HG02571 (cell line): ENCODE measurements at regions not wholly inside any gene's neighbourhood (a gene's known extent, or its start where the extent isn't known, plus 50 kb on each side); places are given as distances from the start of the nearest gene placed in this dataset.

Experiments
- ATAC-seq: cut with Tn5 transposase; IDR thresholded peaks from one replicate; pipeline ENCODE4 v1.9.1; 2021; ENCODE audit warnings: mild to moderate bottlenecking, moderate library complexity; ENCODE audit not compliant: unreplicated experiment

DNA sequence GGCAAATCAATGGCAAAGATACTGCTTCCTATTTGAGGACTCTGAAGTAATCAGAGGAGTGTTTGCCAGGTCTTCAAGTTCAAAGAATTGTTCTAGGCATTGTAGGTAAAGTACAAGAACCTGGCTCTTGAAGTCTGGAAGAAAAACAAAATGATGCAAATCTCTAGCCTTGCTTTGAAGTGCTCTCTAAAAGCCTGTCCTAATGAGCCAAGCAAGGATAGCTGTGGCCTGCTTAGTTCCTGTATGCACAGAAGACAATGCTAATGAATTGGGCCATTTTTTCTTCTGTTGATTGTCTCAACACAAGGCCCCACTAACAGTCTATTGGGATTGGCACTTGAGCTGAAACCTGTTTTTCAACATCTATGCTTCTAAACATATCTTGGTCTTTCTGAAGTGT is 165.0 kb upstream of the POU3F2 start:
- ATAC-seq: no peak

DNA sequence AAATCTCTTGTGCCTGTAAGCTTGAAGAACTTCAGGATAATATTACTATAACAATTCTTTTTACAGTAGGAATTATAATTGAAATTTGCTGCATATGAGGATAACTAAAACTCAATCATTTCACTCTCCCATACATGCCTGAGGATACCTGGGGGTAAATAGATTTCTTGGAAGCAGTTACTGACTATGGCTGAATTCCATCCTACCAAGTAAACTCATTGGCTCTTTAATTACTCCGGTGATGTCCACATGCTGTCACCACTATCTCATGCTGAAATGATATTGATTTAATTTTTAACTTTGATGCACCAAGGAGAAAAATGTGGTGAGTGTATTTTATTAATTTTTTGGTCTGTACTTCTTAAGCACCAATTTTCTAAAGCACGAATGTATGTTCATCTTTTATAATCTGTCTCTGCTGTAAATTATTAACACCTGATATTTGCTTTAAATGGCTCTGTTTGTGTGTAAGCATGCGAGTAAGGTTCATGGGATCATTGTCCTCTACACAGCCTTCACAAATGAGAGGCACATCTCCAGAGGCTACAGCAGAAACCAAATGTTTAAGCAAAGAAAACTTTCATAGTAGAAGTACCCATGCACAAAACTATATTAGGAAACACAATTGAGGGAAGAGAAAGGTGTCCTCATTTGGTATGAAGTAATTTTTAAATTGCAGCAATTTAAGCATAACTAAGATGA is 164.2 kb upstream of the POU3F2 start:
- no peak for ATAC-seq

DNA sequence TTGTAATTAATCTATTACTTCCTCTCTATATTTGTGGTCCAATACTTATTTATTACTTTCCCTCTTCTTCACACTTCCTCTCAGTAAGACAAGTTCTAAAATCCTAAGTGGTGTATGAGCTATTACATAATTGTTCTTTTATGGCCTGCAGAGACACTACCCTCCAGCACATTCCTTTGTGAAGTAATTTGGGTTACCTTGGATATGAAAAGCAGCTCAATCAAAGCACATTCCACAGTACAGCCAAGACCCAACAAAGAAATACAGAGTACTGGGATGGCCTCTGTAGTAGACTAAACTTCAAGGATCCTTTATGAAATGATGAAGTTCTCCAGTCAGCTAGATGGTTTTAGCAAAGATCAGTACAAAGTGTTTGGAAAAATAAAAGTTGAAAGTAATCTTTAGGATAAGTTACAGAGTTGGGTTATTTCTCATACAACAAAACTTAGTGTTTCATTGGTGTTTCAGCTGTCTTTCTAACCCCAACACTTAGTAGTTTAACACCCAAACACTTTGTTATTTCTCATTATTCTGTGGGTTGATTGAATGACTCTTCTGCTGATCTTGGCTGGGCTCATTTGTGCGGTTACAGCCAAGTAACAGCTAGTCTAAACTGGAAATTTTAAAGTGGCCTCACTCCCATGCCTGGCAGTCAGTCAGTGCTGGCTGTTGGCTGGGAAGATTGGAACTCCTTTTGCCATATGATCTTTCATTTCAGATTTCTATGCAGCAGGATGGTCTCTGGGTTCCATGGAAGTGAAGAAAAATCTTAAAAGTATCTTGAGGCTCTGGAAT is 161.5 kb upstream of the POU3F2 start:
- ATAC-seq: no peak

DNA sequence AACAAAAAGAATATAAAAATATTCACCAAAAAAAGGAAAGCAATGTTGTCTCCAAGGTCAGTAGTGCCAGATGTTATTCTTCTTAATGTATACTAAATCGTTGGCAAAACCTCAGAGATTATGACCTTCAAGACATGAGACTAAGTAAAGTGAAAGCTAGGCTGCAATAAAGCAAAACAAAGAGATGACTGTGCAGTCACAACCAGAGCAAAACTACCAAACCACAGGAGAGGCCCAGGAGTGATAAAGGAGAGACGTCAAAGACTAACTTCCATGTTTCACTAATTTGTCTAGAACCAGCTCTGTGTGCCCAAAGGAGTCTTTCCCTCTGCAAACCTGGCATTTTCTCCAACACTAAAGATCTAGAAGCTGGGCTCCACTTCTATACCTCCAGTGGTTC is 155.9 kb upstream of the POU3F2 start:
- no peak for ATAC-seq

DNA sequence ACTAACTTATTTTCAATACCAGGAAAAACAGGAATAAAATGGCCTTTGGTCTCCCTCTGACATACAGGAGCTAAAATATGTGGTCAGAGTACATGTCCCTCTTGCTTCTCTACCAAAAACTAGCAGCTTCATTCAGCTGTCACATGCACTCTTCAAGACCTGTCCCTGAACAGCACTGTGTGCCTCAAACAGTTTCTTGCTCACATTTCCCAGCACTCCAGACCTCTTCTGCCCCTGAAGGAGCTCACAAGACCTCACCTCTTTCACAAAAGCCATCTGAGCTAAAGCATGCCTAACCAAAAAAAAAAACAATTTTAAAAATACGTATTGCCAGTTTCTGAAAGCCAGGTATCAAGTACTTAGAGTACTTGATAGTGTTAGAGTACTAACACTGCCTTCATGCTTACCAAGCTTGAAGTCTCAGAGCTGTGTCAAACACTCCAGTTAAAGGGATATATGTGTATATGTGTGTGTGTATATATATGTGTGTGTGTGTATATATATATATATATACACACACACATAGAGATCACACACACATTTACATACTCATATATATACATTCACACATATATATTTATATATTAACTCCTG is 148.3 kb upstream of the POU3F2 start:
- no peak for ATAC-seq

DNA sequence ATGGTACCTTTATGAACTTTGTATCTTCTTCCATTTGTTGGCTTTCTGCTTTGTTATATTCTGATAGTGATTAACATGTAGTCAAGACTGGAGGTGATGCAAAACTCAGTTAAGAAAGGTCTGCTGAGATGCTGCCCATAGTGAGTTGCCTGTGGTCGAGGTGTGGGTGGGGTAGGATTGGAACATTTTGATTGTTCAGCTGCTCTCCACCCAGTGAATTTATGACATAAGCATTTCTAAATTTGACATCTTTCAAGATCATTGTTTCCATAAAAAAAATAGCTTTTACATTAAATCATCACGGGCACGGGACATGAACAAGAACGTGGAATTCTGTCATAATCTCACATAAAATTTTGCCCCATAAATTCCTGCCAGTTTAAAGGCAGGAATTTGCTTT is 146.6 kb upstream of the POU3F2 start:
- no peak for ATAC-seq

DNA sequence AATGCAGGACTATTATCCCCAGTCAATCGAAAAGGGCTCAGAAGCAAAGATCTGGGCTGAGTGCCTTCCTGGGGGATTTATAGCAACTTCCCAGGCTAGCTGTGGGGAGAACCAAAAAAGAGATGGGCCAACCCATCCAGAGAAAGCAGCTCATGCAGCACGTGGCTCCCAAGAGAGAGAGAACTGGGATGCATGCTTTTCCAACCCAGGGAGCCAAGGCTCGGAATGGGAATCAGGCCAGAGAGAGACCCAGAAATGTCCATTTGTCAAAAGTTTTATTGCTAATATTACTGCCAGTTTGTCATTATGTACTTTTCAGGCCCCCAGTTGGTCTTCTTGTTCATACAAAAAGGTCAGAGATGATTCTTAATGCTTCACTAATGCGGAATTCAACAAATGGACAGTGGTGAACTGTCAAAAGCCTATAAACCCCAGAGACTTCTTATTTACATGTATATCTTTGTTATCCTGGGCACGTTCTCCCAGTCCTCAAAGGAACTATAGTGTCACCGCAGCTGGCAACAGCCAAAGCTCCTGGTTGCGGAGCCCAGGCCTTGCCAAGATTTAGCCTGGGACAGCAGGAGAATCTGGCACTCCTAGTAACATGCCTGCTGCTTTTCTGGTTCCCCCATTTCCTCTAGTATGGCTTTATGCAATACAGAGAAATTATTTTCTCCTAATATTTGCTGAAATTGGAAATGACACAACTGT is 139.1 kb upstream of the POU3F2 start:
- ATAC-seq: no peak

DNA sequence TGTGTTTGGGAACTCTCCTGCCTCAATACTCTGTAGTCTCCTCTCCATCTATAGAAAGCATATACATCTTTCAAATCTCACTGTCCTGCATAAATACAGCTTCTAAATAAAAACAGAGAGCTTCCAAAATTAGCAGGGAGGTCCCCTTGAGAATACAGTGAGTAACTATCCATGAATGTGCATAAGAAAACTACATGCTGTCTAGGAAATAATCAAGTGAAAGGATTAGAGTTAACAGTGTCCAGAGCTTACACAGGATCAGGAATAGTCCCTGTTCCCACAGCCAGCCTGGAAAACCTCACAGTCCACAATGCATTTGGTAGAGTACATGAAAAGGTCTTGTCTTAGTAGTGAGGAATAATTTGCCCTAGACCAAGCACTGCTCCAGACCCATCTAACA is 123.0 kb upstream of the POU3F2 start:
- ATAC-seq: no peak

DNA sequence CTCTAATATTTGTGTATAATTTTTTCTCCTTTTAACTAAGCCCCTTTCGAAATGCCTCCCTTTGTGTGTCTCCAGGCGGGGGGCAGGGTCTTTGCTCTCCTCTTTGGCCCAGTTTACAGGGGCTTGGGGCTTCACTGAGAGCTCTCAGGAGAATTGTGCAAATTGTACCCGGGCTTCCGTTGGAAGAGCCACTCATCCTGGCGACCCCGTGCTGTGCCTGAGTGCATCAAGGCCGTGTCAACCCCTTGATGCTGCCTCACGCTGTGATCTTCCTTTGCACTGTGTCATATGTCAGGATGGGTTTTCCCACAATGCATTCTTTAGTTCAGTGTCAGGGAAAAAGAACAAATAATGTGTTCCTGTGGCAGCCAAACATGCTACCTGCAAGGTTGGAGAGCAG is 118.0 kb upstream of the POU3F2 start:
- no peak for ATAC-seq

DNA sequence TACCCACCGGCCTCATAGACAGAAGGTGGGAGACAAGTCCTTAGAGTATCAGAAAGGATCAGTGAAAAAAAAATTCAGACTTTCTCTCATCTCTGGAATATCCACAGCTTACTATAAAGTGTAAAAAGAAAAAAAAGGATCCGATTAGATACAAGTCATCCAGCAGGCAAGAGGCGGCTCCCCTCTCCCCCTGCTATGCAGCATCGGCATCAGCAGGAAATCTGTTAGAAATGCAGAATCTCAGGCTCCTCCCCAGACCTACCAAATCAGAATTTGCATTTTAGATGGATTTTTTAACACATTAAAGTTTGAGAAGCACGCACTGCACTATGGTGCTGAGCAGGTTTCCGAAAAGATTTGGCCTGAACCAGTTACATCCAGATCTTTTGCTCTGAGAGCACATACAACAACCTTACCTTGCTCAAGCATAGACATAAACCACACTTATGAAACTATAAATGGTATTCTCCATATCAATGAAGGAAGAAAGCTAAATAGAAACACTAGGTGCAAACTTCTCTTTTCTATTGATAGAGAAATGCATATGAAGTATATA is 117.0 kb upstream of the POU3F2 start:
- no peak for ATAC-seq

DNA sequence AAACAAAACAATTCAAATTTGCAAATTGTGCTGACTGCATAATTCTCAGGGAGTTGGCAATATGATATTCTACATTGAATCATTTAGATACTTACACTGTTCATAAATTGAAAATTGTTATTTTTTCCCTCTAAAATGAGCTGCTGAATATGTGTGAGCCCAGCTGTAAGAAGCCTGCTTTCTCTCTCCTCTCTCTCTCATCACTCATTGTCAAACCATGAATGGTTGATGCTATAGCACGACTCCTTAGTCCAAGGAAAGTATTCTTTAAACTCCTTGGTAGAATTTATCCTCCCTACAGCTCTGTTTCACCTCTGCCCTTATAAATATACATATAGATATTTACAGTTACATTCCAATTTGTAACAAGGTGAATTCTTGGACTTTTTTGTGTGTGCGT is 116.4 kb upstream of the POU3F2 start:
- no peak for ATAC-seq

DNA sequence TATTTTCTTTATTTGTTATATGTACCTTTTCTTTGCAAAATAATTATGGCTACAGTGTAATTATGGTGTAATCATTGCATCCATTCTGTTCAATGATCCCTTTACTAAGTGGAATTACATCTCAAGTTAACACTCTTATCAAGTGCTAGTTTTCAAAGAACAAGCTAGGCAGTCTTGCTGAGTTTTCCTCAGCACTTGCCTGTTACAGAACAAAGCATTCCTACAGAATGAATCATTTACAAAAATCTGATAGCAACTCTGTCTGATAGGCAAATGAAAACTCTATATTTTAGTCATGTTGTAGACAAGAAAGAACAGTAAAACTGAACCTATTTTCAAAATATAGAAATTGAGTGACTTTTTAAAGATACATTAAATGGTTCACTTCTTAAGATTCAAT is 109.8 kb upstream of the POU3F2 start:
- no peak for ATAC-seq

DNA sequence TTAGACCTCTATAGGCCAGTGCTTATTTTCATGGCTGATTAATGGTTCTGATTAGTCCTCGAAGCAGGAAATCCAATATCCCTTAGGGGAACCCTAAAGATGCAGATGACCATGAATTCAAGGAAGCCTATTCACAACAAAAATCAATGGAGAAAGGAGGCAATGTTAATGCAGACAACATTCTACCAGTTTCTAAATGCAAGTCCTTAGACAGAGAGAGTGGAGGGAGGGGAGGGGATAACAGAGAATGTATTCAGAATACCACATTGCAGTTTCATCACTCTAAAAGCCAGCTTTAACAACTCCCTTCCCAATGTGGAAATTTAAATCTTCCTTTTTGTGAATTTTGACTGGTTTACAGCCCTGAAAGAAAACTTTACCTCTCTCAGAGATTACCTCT is 87.1 kb upstream of the POU3F2 start:
- no peak for ATAC-seq

DNA sequence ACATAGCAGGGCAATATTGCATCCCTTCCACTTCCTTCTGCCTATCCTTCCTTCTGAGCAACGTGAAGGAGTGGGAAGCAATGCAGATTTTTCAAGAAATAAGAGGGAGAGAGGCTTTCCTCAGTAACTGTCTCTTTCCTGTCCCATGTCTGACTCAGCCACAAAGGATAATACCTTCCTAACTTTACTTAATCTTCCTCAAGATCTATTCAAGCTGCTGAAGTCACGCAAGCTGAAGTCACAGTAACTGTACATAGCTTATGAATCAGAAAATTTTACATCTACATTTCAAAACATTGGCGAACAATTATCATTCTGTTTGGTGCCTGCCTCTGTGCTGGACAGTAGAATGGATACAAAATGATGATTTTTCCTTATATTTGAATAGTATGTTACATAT is 86.4 kb upstream of the POU3F2 start:
- no peak for ATAC-seq

DNA sequence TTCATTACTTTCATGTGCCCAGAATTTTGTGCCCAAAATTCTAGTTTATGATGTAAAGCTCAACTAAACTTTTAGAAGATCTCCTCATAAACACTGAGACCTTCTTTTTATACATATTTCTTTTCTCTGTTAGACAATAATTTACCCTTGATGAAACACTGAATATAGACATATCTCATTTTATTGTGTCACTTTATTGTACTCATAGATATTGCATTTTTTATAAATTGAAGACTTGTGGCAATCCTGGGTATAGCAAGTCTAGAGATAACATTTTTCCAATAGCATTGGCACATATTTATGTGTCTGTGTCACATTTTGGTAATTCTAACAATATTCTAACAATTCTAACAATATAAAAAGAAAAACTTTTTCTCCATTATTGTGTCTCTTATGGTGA is 74.9 kb upstream of the POU3F2 start:
- no peak for ATAC-seq

DNA sequence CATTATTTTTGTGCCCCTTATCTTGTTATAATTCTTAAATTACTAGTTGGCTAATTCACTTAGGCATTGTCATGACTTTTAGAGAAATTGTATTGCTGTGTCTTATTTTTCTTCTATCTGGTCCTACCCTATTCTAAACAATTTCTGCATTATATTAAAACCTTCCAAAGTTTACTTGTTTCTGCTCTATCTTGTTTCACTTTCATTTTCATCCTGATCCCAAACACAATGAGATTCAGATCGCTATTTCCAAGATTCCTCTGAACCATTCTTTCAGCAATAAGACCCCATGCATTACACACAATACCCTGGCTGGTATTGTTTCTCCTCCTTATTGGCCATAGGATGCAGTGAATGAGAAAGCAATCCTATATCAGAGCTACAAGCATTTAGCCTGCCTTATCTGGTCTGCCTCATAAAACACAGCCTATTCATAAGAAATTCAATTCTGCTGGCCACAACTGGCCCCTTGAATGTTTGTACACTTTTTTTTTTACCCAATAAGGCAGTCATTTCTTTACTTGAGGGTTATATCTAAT is 69.9 kb upstream of the POU3F2 start:
- ATAC-seq: no peak

DNA sequence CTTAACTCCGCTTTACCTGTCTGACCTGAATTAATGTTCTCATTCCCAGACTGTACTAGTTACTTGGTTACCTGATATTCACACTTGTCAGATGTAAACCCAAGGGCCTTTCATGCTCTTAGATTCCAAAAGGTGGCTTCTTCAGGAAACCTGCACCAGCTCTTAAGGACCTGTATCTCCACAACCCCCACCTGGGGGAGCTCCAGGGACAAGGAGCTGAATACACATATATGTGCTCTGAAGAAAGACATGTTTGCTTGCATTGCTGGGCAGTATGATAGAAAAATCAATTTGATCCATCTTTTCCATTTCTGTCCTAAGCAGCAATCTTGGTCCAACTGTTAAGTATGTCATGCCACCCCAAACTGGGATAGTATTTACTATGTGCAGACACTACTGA is 64.8 kb upstream of the POU3F2 start:
- no peak for ATAC-seq

DNA sequence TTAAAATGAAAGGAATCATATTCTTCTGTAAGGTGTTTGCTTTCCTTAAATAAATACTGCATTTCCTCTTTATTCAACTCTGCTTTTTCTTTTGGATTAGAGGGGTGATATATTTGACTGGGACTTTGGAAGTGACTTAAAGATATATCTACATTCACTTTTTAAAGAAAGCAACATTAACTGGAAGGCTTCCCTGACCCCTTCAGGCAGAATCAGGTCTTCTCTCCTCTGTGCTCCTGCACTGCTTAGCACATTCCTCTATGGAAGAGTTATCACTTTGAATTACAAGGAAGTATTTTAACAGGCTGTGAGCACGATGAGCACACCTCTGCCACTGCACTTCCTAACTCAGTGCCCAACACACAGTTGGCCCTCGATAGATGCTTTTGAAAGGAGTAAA is 59.2 kb upstream of the POU3F2 start:
- no peak for ATAC-seq

DNA sequence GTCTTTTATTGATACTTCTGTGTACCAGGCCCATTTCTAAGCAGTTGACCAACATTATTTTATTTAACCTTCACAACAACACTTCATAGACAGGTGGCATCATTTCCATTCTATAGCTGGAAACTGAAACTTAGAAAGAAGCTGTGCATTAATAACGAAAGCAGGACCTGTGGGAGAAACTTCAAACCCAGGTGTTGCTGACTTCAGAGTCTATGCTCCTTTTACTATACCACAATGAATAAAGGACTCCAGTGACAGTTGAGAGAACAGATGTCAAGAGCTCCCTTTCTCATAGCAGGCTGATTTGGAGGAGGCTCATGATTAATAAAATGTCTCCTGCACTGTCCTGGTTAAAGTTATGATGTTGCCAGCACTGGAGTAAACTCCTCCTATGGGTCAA is 56.6 kb upstream of the POU3F2 start:
- ATAC-seq: peak; percentile 100

DNA sequence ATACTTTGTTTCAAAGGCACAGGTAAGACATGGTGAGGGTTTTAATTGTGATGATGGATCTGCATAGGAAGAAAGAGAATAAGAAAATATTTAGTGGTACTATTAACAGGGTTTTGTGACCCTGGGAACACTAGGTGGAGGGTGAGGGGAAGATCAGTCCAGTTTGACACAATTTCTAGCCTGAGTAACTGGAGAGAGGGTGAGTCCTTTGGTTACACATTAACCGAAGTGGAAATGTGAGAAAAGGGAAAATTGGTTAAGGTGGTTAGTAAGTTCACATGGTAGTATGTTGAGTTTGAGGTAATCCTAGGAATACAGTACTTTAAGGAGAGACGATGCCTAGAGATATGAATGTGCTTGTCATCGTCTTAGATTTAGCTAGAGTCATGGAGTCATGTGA is 54.8 kb upstream of the POU3F2 start:
- no peak for ATAC-seq

DNA sequence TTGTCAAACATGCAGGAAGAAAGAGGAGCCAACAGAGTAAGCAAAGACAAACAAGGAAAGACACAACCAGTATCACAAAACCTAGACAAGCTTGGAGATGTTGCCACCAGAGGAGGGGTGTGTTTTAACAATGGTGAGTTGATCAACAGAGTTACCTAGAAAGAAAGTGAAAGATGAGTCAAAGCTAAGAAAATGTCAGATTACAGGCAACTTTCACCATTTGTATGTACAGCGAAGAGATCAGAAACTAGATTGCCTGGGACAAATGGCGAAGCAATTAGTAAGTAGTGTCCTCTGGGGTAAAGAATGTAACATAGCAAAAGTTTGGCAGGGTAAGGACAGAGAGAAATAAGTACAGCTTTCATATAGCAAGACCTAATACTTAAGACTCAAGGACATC is 51.6 kb upstream of the POU3F2 start:
- ATAC-seq: no peak
